HG03196 (cell line): ENCODE measurements at regions not wholly inside any gene's neighbourhood (a gene's known extent, or its start where the extent isn't known, plus 50 kb on each side); places are given as distances from the start of the nearest gene placed in this dataset.

Experiments used
- ATAC-seq: cut with Tn5 transposase; IDR thresholded peaks from one replicate; pipeline ENCODE4 v1.9.1; 2021; ENCODE audit not compliant: unreplicated experiment

DNA sequence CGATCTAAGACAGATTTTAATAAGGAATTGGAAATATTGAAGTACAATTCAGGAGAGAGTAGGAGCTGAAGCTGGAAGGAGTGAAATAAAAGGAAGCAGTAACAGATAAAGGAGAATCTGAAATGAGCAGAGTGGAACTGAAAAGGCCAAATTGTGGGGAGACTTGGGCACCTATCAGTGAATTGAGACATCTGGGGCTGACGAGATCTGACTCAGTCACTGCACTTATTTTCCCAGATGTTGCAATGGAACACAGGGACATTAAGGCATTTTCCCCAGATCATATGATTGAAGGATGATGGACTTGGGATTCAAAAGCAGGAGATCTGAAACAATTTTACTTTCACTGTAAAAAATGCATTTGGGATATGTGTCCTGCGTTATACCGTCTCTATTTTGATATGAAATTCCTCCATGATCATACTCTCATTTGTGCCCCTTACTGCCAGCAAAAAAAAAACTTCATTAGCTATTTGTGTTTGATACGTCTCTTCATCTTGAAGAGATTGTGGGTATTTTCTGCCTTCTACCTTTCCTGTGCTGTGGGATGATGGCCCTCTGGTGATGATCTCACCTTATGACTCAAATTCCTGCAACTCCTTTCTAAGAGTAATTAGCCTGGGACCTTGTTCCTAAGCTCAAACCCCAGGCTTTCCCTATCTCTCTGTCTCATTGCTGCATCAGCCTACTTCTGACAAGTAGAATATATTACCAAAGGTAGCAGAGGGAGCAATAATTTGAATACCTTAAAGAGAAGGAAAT is 278.5 kb upstream of the MAN1A1 start:
- no peak for ATAC-seq

GRCh38 chr6:119626884-119627619 is 277.5 kb upstream of the MAN1A1 start:
- no peak for ATAC-seq

GRCh38 chr6:119620846-119621555 is 271.4 kb upstream of the MAN1A1 start:
- ATAC-seq = no peak

GRCh38 chr6:119614138-119614537 is 264.6 kb upstream of the MAN1A1 start:
- no peak for ATAC-seq

- ATAC-seq = no peak
Measured at GRCh38 chr6:119612911-119613381, 263.4 kb upstream of the MAN1A1 start.

- no peak for ATAC-seq
Measured at GRCh38 chr6:119612176-119612891, 262.8 kb upstream of the MAN1A1 start.

GRCh38 chr6:119610754-119611153 is 261.2 kb upstream of the MAN1A1 start:
- no peak for ATAC-seq

GRCh38 chr6:119610265-119610664 is 260.7 kb upstream of the MAN1A1 start:
- no peak for ATAC-seq

GRCh38 chr6:119609865-119610264 is 260.3 kb upstream of the MAN1A1 start:
- no peak for ATAC-seq

DNA sequence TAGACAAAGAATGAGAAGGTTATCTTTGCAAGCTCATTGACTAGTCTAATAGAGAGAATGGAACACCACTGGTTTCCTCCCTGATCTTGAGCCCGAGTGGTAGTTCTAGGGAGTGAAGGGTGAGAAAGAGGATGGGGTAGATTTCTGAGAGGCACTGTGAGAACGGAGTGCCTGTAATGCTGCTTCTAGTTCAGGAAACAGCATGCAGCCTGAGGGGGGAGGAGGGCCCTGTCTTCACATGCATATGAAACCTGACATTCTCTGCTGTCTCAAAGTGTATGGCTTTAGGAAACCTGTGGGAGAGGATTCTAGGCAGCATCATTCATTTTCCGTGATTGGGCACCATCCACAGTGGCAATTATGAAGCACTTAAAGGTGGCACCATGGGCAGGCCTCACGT is 259.4 kb upstream of the MAN1A1 start:
- ATAC-seq = no peak

GRCh38 chr6:119604124-119604523 is 254.6 kb upstream of the MAN1A1 start:
- ATAC-seq = no peak

GRCh38 chr6:119603501-119603900 is 253.9 kb upstream of the MAN1A1 start:
- ATAC-seq = no peak

- ATAC-seq = no peak
Measured at GRCh38 chr6:119602215-119603178, 252.9 kb upstream of the MAN1A1 start.

DNA sequence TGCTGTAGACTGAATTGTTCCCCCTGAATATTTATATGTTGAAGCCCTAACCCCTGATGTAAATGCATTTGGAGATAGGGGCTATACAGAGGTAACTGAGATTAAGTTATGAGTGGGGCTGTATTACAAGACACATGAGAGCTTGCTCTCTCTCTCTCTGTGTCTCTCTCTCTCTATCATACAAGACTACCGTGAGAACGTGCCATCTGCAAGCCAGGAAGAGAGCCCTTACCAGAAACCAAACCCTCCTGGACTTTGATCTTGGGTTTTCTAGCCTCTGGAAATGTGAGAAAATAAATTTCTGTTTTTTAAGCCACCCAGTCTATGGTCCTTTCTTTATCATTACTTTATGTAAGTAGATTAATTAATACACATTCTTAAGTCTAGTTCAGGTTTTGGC is 249.3 kb upstream of the MAN1A1 start:
- ATAC-seq = no peak

GRCh38 chr6:119594907-119595306 is 245.3 kb upstream of the MAN1A1 start:
- ATAC-seq = no peak

- ATAC-seq = no peak
Measured at GRCh38 chr6:119591235-119591634, 241.7 kb upstream of the MAN1A1 start.

GRCh38 chr6:119590066-119590465 is 240.5 kb upstream of the MAN1A1 start:
- no peak for ATAC-seq

- ATAC-seq = no peak
Measured at GRCh38 chr6:119587537-119587936, 238.0 kb upstream of the MAN1A1 start.

- peak; percentile 80 for ATAC-seq
Measured at GRCh38 chr6:119586250-119586882, 236.8 kb upstream of the MAN1A1 start.
